ENCODE measurements at regions not wholly inside any gene's neighbourhood (a gene's known extent, or its start where the extent isn't known, plus 50 kb on each side); places are given as distances from the start of the nearest gene placed in this dataset.
"Not testable (repeated sequence)": the region's sequence is repeated elsewhere in the genome, so short reads cannot be mapped to it uniquely, and the experiment has no call there.

- no peak for DNase-seq (ENCODE audit: low read depth in 2 of 2)
Observed at GRCh38 chr5:34439601-34440000, 216.5 kb upstream of the RAI14 start.

GRCh38 chr5:34441767-34442166 lies 214.4 kb upstream of the RAI14 start:
- DNase-seq (ENCODE audit: low read depth in 2 of 2) = not testable (repeated sequence)

DNA sequence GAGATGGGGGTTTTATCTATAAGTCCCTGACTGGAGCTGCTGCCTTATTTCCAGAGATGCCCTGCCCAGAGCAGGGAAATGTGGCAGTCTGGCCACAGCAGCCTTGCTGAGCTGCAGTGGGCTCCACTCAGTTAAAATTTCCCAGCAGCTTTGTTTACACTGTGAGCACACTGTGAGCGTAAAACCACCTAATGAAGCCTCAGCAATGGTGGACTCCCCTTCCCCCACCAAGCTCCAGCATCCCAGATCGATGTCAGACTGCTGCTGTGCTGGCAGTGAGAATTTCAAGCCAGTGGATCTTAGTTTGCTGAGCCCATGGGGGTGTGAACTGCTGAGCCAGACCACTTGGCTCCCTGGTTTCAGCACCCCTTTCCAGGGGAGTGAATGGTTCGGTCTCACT lies 208.7 kb upstream of the RAI14 start:
- DNase-seq (ENCODE audit: low read depth in 2 of 2) = no peak

DNA sequence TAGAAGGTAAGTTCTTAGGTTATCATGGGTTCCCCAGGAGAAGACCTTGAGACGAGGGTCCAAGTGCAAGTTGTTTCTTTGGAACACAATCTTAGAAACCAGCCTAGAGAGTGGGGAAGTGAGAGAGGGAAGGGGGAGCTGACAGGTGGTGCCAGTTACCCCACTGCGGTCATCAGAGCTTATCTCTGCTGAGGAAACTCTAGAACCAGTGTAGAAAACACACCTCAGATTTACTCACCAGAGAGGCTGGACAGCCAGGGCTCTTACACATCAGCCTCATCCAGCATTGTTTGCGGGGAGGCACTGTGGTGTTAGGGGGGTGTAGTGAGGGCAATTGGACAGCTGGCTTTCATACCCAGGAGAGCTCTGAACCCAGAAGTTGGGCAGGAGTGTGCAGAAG lies 206.5 kb upstream of the RAI14 start:
- DNase-seq (ENCODE audit: low read depth in 2 of 2) = no peak

GRCh38 chr5:34450338-34450737 lies 205.8 kb upstream of the RAI14 start:
- no peak for DNase-seq (ENCODE audit: low read depth in 2 of 2)

DNA sequence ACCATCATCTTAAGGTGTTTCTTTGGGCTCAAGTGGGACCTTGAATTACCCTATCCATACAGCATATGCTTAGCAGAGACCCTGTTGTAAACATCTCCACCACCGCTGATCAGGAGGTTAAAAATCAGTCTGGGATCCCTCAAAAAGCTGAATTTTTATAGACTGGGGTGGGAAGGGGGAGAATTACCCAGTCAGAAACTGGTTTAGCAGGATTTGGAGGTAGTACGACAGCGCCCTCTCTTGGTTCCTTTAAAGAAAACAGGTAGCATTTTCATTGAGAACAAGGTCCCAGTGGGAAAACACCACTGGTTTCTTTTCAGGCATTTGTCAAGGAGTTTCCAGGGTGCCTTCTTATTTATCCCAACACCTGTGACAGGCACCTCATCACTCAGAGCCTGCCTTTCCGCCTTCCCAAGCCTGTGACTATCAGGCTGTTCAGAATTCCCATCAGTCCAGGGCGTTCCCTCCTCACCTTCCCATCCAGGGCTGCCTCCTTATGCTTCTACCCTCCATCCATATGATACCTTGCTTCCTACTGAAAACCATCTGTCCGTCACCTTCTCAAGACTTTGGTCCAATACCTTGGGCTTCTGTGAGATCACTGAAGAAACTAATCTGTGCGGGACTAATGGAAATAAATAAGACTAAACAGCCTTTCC lies 203.8 kb upstream of the RAI14 start:
- DNase-seq (ENCODE audit: low read depth in 2 of 2) = no peak

- DNase-seq (ENCODE audit: low read depth in 2 of 2) = no peak
Observed at GRCh38 chr5:34455098-34455497, 201.0 kb upstream of the RAI14 start.

GRCh38 chr5:34459908-34460307 lies 196.2 kb upstream of the RAI14 start:
- DNase-seq (ENCODE audit: low read depth in 2 of 2) = no peak

GRCh38 chr5:34460496-34460895 lies 195.6 kb upstream of the RAI14 start:
- no peak for DNase-seq (ENCODE audit: low read depth in 2 of 2)

DNA sequence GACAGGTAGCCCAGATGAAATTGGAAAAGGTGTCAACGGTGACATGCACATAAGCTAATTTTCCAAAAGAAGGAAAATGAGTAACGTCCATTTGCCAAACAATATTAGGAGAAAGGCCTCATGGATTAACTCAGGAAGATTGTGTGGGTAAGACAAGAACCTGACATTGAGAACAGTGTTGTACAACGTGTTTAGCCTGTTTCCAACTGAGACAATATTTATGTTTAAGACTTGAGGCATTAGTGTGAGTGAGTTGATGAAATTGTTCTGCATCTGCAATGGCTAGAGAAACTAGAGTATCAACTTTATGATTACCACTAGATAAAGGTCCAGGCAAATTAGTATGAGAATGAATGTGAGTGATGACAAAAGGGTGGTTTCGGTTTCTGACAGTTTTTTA lies 191.3 kb upstream of the RAI14 start:
- no peak for DNase-seq (ENCODE audit: low read depth in 2 of 2)

GRCh38 chr5:34465301-34465700 lies 190.8 kb upstream of the RAI14 start:
- DNase-seq (ENCODE audit: low read depth in 2 of 2) = not testable (repeated sequence)

GRCh38 chr5:34466519-34467388 lies 189.4 kb upstream of the RAI14 start:
- not testable (repeated sequence) for DNase-seq (ENCODE audit: low read depth in 2 of 2)

- DNase-seq (ENCODE audit: low read depth in 2 of 2) = no peak
Observed at GRCh38 chr5:34467436-34467835, 188.7 kb upstream of the RAI14 start.

GRCh38 chr5:34467984-34468383 lies 188.1 kb upstream of the RAI14 start:
- not testable (repeated sequence) for DNase-seq (ENCODE audit: low read depth in 2 of 2)

DNA sequence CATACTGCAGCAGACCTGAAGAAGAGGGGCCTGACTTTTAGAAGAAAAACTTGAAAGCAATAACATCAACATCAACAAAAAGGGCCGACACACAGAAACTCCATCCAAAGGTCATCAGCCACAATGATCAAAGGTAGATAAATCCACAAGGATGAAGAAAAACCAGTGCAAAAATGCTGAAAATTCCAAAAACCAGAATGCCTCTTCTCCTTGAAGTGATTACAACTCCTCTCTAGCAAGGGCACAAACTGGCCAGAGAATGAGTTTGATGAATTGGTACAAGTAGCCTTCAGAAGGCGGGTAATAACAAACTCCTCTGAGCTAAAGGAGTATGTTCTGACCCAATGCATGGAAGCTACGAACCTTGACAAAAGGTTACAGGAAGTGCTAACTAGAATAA lies 186.2 kb upstream of the RAI14 start:
- no peak for DNase-seq (ENCODE audit: low read depth in 2 of 2)

GRCh38 chr5:34474573-34475021 lies 181.5 kb upstream of the RAI14 start:
- no peak for DNase-seq (ENCODE audit: low read depth in 2 of 2)

GRCh38 chr5:34475249-34475966 lies 180.7 kb upstream of the RAI14 start:
- DNase-seq (ENCODE audit: low read depth in 2 of 2) = no peak

DNA sequence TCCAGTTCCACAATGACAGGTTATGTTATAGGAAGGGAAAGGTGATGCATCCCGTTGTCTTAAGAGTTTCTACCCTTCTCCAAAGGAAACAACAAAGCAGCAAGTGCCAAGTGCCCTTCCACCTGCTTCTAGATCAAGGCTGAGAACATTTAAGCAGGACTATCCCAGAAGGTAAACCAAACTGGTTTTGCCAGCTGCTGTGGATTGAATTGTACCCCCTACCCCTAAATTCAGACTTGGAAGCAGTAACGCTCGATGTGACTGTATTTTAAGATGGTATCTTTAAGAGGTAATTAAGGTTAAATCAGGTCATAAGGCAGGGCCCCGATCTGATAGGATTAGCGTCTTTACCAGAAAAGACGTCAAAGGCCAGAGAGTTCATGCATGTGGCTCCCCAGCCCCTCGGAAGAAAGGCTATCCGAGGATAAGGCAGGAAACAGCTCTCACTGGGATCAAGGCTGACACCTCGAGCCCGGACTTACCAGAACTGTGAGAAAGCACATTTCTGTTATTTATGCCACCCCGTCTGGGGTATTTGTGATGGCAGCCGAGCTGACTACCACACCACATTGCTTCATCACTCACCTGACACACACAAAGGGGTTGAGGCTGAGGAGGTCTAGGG lies 179.1 kb upstream of the RAI14 start:
- no peak for DNase-seq (ENCODE audit: low read depth in 2 of 2)

DNA sequence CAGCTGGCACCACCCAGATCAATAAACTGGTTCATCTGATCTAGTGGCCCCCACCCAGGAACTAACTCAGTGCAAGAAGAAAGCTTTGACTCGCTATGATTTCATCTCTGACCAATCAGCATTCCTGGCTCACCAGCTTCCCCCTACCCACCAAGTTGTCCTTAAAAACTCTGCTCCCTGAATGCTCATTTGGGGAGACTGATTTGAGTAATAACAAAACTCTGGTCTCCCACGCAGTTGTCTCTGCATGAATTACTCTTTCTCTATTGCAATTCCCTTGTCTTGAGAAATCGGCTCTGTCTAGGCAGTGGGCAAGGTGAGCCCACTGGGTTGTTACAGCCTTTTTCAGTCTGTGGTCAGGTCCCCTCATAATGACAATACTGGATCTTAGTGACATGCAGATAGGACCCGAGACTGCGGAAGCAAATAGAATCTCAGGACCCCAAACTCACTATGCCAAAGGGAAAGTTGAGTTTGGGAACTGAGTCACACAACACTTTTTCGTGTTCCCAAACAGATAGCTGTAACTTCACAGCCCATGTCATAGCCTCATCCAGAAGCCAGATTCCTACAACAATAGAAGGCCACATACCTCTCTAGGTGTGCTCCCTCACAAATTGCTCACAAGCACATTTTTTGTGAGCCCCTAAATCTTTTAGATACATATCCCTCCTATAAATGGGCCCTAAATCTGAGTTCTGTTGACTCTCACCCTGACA lies 175.2 kb upstream of the RAI14 start:
- no peak for DNase-seq (ENCODE audit: low read depth in 2 of 2)

- no peak for DNase-seq (ENCODE audit: low read depth in 2 of 2)
Observed at GRCh38 chr5:34483442-34484033, 172.6 kb upstream of the RAI14 start.
